Mammary epithelial cell (primary cell): ENCODE measurements at regions not wholly inside any gene's neighbourhood (a gene's known extent, or its start where the extent isn't known, plus 50 kb on each side); places are given as distances from the start of the nearest gene placed in this dataset.
"Not testable (repeated sequence)": the region's sequence is repeated elsewhere in the genome, so short reads cannot be mapped to it uniquely, and the experiment has no call there.

Source experiments
- CTCF ChIP-seq, 2 donors: IDR thresholded peaks in 1 of 2; conservative IDR thresholded peaks in 1 of 2; 2 replicates each; pipeline ENCODE4 v1.5.1; 2011 to 2012; ENCODE audit warnings: inconsistent platforms in 2 of 2, low read length in 2 of 2, mild to moderate bottlenecking in 2 of 2, control low read depth in 1 of 2, low read depth in 1 of 2; ENCODE audit not compliant: insufficient read depth in 1 of 2; ENCODE audit errors: extremely low read depth in 1 of 2
- EZH2 ChIP-seq: IDR thresholded peaks from 2 replicates; pipeline ENCODE4 v1.6.1; 2012; ENCODE audit warnings: low read length, inconsistent platforms, borderline replicate concordance

- not testable (repeated sequence) for TF ChIP-seq CTCF (conservative IDR thresholded peaks at IDR 0.05 in 1 of 2, IDR thresholded peaks at IDR 0.05 in 1 of 2; ENCODE audit: extremely low read depth in 1 of 2, insufficient read depth in 1 of 2, low read depth in 1 of 2, low read length in 2 of 2); EZH2
These were observed 171.7 kb downstream of the OR4M2 start for GRCh38 chr15:22252047-22252446.
